KBM-7 (cell line): ENCODE measurements at regions not wholly inside any gene's neighbourhood (a gene's known extent, or its start where the extent isn't known, plus 50 kb on each side); places are given as distances from the start of the nearest gene placed in this dataset.
"Not testable (repeated sequence)": the region's sequence is repeated elsewhere in the genome, so short reads cannot be mapped to it uniquely, and the experiment has no call there.

Experiments used
- DNase-seq: peaks from one replicate; pipeline ENCODE4 v3.0.0-alpha.2; 2015
- in situ Hi-C: fragments of 300-500 bp; cut with MboI; formaldehyde crosslinking; loops from 2 replicates; pipeline ENCODE4 v1.14.3; 2020; ENCODE audit warnings: low sequenced_read_pairs, low pct_unique_long_range_greater_than_20kb, mixed read lengths

GRCh38 chr18:76722224-76723061 lies 99.9 kb upstream of the ZNF236 start:
- in situ Hi-C loops = loop anchor here (25.0 kb wide), 1 partner anchor 110 kb away; no protein-coding TSS in a partner anchor

GRCh38 chr18:76721207-76721996 lies 101.0 kb upstream of the ZNF236 start:
- in situ Hi-C loops = loop anchor here (25.0 kb wide), 1 partner anchor 109 kb away; no protein-coding TSS in a partner anchor
- no peak for DNase-seq

More at GRCh38 chr18:76722224-76723061, 99.9 kb upstream of the ZNF236 start:
- DNase-seq = no peak

GRCh38 chr18:76720683-76721082 lies 101.7 kb upstream of the ZNF236 start:
- DNase-seq = no peak
- in situ Hi-C loops = loop anchor here (25.0 kb wide), 1 partner anchor 108 kb away; no protein-coding TSS in a partner anchor

- DNase-seq = no peak
- in situ Hi-C loops = loop anchor here (25.0 kb wide), 1 partner anchor 103 kb away; no protein-coding TSS in a partner anchor
Observed at GRCh38 chr18:76715012-76715610, 107.2 kb upstream of the ZNF236 start.

- DNase-seq = no peak
- in situ Hi-C loops = loop anchor here (25.0 kb wide), 1 partner anchor 101 kb away; no protein-coding TSS in a partner anchor
Observed at GRCh38 chr18:76713432-76713831, 108.9 kb upstream of the ZNF236 start.

- in situ Hi-C loops = loop anchor here (25.0 kb wide), 1 partner anchor 100 kb away; no protein-coding TSS in a partner anchor
- peak; percentile 49 for DNase-seq
Observed at GRCh38 chr18:76712511-76713140, 109.7 kb upstream of the ZNF236 start.

- no peak for DNase-seq
- in situ Hi-C loops = loop anchor here (25.0 kb wide), 1 partner anchor 99 kb away; no protein-coding TSS in a partner anchor
Observed at GRCh38 chr18:76710646-76711520, 111.5 kb upstream of the ZNF236 start.

- in situ Hi-C loops = loop anchor here (25.0 kb wide), 1 partner anchor 98 kb away; no protein-coding TSS in a partner anchor
- DNase-seq = peak; percentile 68
Observed at GRCh38 chr18:76709659-76710645, 112.4 kb upstream of the ZNF236 start.

- in situ Hi-C loops = loop anchor here (25.0 kb wide), 1 partner anchor 97 kb away; no protein-coding TSS in a partner anchor
- DNase-seq = no peak
Observed at GRCh38 chr18:76708722-76709353, 113.5 kb upstream of the ZNF236 start.

- no peak for DNase-seq
- in situ Hi-C loops = loop anchor here (25.0 kb wide), 1 partner anchor 96 kb away; no protein-coding TSS in a partner anchor
Observed at GRCh38 chr18:76708071-76708721, 114.2 kb upstream of the ZNF236 start.

- DNase-seq = no peak
- in situ Hi-C loops = loop anchor here (25.0 kb wide), 1 partner anchor 95 kb away; no protein-coding TSS in a partner anchor
Observed at GRCh38 chr18:76707534-76707933, 114.8 kb upstream of the ZNF236 start.

- DNase-seq = not testable (repeated sequence)
Observed at GRCh38 chr18:76704589-76704988, 117.8 kb upstream of the ZNF236 start.

GRCh38 chr18:76699923-76700322 lies 122.4 kb upstream of the ZNF236 start:
- in situ Hi-C loops = loop anchor here (10.0 to 25.0 kb wide), 2 partner anchors 88 to 295 kb away; no protein-coding TSS in a partner anchor
- DNase-seq = no peak

More at GRCh38 chr18:76704589-76704988, 117.8 kb upstream of the ZNF236 start:
- in situ Hi-C loops = loop anchor here (25.0 kb wide), 1 partner anchor 92 kb away; no protein-coding TSS in a partner anchor

- in situ Hi-C loops = loop anchor here (10.0 kb wide), 1 partner anchor 293 kb away; no protein-coding TSS in a partner anchor
- no peak for DNase-seq
Observed at GRCh38 chr18:76697441-76697901, 124.9 kb upstream of the ZNF236 start.

GRCh38 chr18:76691800-76692199 lies 130.6 kb upstream of the ZNF236 start:
- in situ Hi-C loops = loop anchor here (10.0 kb wide), 1 partner anchor 287 kb away; no protein-coding TSS in a partner anchor
- DNase-seq = no peak
